ENCODE measurements at regions not wholly inside any gene's neighbourhood (a gene's known extent, or its start where the extent isn't known, plus 50 kb on each side); places are given as distances from the start of the nearest gene placed in this dataset.

GRCh38 chr2:20143263-20143662 lies 81.7 kb downstream of the SDC1 start:
- TF ChIP-seq, protein P1, sequence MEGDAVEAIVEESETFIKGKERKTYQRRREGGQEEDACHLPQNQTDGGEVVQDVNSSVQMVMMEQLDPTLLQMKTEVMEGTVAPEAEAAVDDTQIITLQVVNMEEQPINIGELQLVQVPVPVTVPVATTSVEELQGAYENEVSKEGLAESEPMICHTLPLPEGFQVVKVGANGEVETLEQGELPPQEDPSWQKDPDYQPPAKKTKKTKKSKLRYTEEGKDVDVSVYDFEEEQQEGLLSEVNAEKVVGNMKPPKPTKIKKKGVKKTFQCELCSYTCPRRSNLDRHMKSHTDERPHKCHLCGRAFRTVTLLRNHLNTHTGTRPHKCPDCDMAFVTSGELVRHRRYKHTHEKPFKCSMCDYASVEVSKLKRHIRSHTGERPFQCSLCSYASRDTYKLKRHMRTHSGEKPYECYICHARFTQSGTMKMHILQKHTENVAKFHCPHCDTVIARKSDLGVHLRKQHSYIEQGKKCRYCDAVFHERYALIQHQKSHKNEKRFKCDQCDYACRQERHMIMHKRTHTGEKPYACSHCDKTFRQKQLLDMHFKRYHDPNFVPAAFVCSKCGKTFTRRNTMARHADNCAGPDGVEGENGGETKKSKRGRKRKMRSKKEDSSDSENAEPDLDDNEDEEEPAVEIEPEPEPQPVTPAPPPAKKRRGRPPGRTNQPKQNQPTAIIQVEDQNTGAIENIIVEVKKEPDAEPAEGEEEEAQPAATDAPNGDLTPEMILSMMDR (conservative IDR thresholded peaks at IDR 0.05 in 1 of 2, IDR thresholded peaks at IDR 0.05 in 1 of 2; ENCODE audit: low read depth in 1 of 2, low read length in 2 of 2), result no peak
- TF ChIP-seq EZH2 (IDR thresholded peaks at IDR 0.05; ENCODE audit: low read length, missing control alignments), result no peak
- Histone ChIP-seq H3K4me1 (ENCODE audit: control insufficient read depth, extremely low read depth, insufficient read depth, low read length) (peaks cover 11% of the 10 kb centered on the region), H3K27ac (ENCODE audit: insufficient read depth, low read length) (no peak overlapping the region), H4K20me1 (ENCODE audit: control insufficient read depth, extremely low read depth, insufficient read depth, low read length) (no peaks in the 10 kb centered on the region), H3K36me3 (ENCODE audit: control insufficient read depth, insufficient read depth, low read length) (no peaks in the 10 kb centered on the region), H2AFZ (ENCODE audit: low read length) (no peak overlapping the region), H3K9ac (ENCODE audit: insufficient read depth, low read length) (no peak overlapping the region), H3K4me3 (replicated peaks in 1 of 4; ENCODE audit: control extremely low read depth in 1 of 4, insufficient read depth in 1 of 4, low read depth in 3 of 4, low read length in 4 of 4) (no peak overlapping the region), H3K27me3 (ENCODE audit: control insufficient read depth, insufficient read depth, low read length) (no peaks in the 10 kb centered on the region), H3K79me2 (ENCODE audit: control insufficient read depth, insufficient read depth, low read length) (no peaks in the 10 kb centered on the region), H3K4me2 (ENCODE audit: extremely low read depth, insufficient read depth, low read length) (no peak overlapping the region), H3K9me3 (ENCODE audit: control insufficient read depth, insufficient read depth, low read depth, low read length) (no peaks in the 10 kb centered on the region)
- DNase-seq (ENCODE audit: low read depth in 2 of 2), result peak; percentile 65 to 78

GRCh38 chr2:20141806-20142205 lies 83.1 kb downstream of the SDC1 start:
- no peak overlapping the region for H3K9ac ChIP-seq (ENCODE audit: insufficient read depth, low read length)
- peaks cover 11% of the 10 kb centered on the region for H3K4me1 ChIP-seq (ENCODE audit: control insufficient read depth, extremely low read depth, insufficient read depth, low read length)
- H3K36me3 ChIP-seq (ENCODE audit: control insufficient read depth, insufficient read depth, low read length), result no peaks in the 10 kb centered on the region
- H2AFZ ChIP-seq (ENCODE audit: low read length), result no peak overlapping the region
- no peak overlapping the region for H3K4me3 ChIP-seq (replicated peaks in 1 of 4; ENCODE audit: control extremely low read depth in 1 of 4, insufficient read depth in 1 of 4, low read depth in 3 of 4, low read length in 4 of 4)
- no peaks in the 10 kb centered on the region for H3K9me3 ChIP-seq (ENCODE audit: control insufficient read depth, insufficient read depth, low read depth, low read length)
- no peak for DNase-seq (ENCODE audit: low read depth in 2 of 2)
- H3K79me2 ChIP-seq (ENCODE audit: control insufficient read depth, insufficient read depth, low read length), result no peaks in the 10 kb centered on the region
- H3K27me3 ChIP-seq (ENCODE audit: control insufficient read depth, insufficient read depth, low read length), result no peaks in the 10 kb centered on the region
- no peak overlapping the region for H3K4me2 ChIP-seq (ENCODE audit: extremely low read depth, insufficient read depth, low read length)
- peak overlapping the region; percentile 46 for H3K27ac ChIP-seq (ENCODE audit: insufficient read depth, low read length)
- TF ChIP-seq, protein P1 (conservative IDR thresholded peaks at IDR 0.05 in 1 of 2, IDR thresholded peaks at IDR 0.05 in 1 of 2; ENCODE audit: low read depth in 1 of 2, low read length in 2 of 2), result no peak
- no peak for TF ChIP-seq EZH2 (IDR thresholded peaks at IDR 0.05; ENCODE audit: low read length, missing control alignments)
- H4K20me1 ChIP-seq (ENCODE audit: control insufficient read depth, extremely low read depth, insufficient read depth, low read length), result no peaks in the 10 kb centered on the region

GRCh38 chr2:20141056-20141762 lies 83.7 kb downstream of the SDC1 start:
- H3K4me3 ChIP-seq (replicated peaks in 1 of 4; ENCODE audit: control extremely low read depth in 1 of 4, insufficient read depth in 1 of 4, low read depth in 3 of 4, low read length in 4 of 4), result no peak overlapping the region
- no peak overlapping the region for H3K4me2 ChIP-seq (ENCODE audit: extremely low read depth, insufficient read depth, low read length)
- H3K27ac ChIP-seq (ENCODE audit: insufficient read depth, low read length), result peak overlapping the region; percentile 64
- H3K9ac ChIP-seq (ENCODE audit: insufficient read depth, low read length), result no peak overlapping the region
- no peak for TF ChIP-seq EZH2 (IDR thresholded peaks at IDR 0.05; ENCODE audit: low read length, missing control alignments)
- TF ChIP-seq, protein P1 (conservative IDR thresholded peaks at IDR 0.05 in 1 of 2, IDR thresholded peaks at IDR 0.05 in 1 of 2; ENCODE audit: low read depth in 1 of 2, low read length in 2 of 2), result no peak
- peak overlapping the region; percentile 26 for H2AFZ ChIP-seq (ENCODE audit: low read length)
- H3K79me2 ChIP-seq (ENCODE audit: control insufficient read depth, insufficient read depth, low read length), result no peaks in the 10 kb centered on the region
- peaks cover 11% of the 10 kb centered on the region for H3K4me1 ChIP-seq (ENCODE audit: control insufficient read depth, extremely low read depth, insufficient read depth, low read length)
- DNase-seq (ENCODE audit: low read depth in 2 of 2), result peak; percentile 96
- no peaks in the 10 kb centered on the region for H3K27me3 ChIP-seq (ENCODE audit: control insufficient read depth, insufficient read depth, low read length)
- H3K9me3 ChIP-seq (ENCODE audit: control insufficient read depth, insufficient read depth, low read depth, low read length), result no peaks in the 10 kb centered on the region
- H4K20me1 ChIP-seq (ENCODE audit: control insufficient read depth, extremely low read depth, insufficient read depth, low read length), result no peaks in the 10 kb centered on the region
- H3K36me3 ChIP-seq (ENCODE audit: control insufficient read depth, insufficient read depth, low read length), result no peaks in the 10 kb centered on the region
